ENCODE measurements at regions not wholly inside any gene's neighbourhood (a gene's known extent, or its start where the extent isn't known, plus 50 kb on each side); places are given as distances from the start of the nearest gene placed in this dataset.

- FAIRE-seq: no peak
Measured at GRCh38 chr3:102529452-102529851, 94.6 kb downstream of the ZPLD1 start.

GRCh38 chr3:102530415-102531181 is 95.8 kb downstream of the ZPLD1 start:
- FAIRE-seq: no peak

GRCh38 chr3:102531686-102532085 is 96.9 kb downstream of the ZPLD1 start:
- no peak for FAIRE-seq

GRCh38 chr3:102532901-102533300 is 98.1 kb downstream of the ZPLD1 start:
- no peak for FAIRE-seq

GRCh38 chr3:102533784-102534183 is 99.0 kb downstream of the ZPLD1 start:
- no peak for FAIRE-seq

GRCh38 chr3:102536456-102536855 is 101.6 kb downstream of the ZPLD1 start:
- FAIRE-seq: no peak

GRCh38 chr3:102537123-102537522 is 102.3 kb downstream of the ZPLD1 start:
- FAIRE-seq: no peak

GRCh38 chr3:102544741-102545140 is 109.9 kb downstream of the ZPLD1 start:
- no peak for FAIRE-seq

- no peak for FAIRE-seq
Measured at GRCh38 chr3:102545276-102545675, 110.5 kb downstream of the ZPLD1 start.

- FAIRE-seq: no peak
Measured at GRCh38 chr3:102553876-102554275, 119.1 kb downstream of the ZPLD1 start.

GRCh38 chr3:102570511-102570910 is 135.7 kb downstream of the ZPLD1 start:
- no peak for FAIRE-seq

- FAIRE-seq: no peak
Measured at GRCh38 chr3:102571006-102571405, 136.2 kb downstream of the ZPLD1 start.

- no peak for FAIRE-seq
Measured at GRCh38 chr3:102571720-102572384, 137.0 kb downstream of the ZPLD1 start.

GRCh38 chr3:102573483-102574028 is 138.7 kb downstream of the ZPLD1 start:
- no peak for FAIRE-seq

- no peak for FAIRE-seq
Measured at GRCh38 chr3:102574355-102574754, 139.5 kb downstream of the ZPLD1 start.

GRCh38 chr3:102576651-102577050 is 141.8 kb downstream of the ZPLD1 start:
- no peak for FAIRE-seq

- FAIRE-seq: no peak
Measured at GRCh38 chr3:102577082-102577789, 142.4 kb downstream of the ZPLD1 start.

- no peak for FAIRE-seq
Measured at GRCh38 chr3:102580760-102581159, 145.9 kb downstream of the ZPLD1 start.

- FAIRE-seq: no peak
Measured at GRCh38 chr3:102586485-102586884, 151.7 kb downstream of the ZPLD1 start.

GRCh38 chr3:102593812-102594602 is 159.2 kb downstream of the ZPLD1 start:
- FAIRE-seq: peak; percentile 98

GRCh38 chr3:102595057-102595456 is 160.2 kb downstream of the ZPLD1 start:
- FAIRE-seq: no peak

GRCh38 chr3:102599819-102600576 is 165.2 kb downstream of the ZPLD1 start:
- FAIRE-seq: no peak
